HG02571 (cell line): ENCODE measurements at regions not wholly inside any gene's neighbourhood (a gene's known extent, or its start where the extent isn't known, plus 50 kb on each side); places are given as distances from the start of the nearest gene placed in this dataset.

ENCODE experiments used
- ATAC-seq: cut with Tn5 transposase; IDR thresholded peaks from one replicate; pipeline ENCODE4 v1.9.1; 2021; ENCODE audit warnings: mild to moderate bottlenecking, moderate library complexity; ENCODE audit not compliant: unreplicated experiment

- ATAC-seq: no peak
Measured at GRCh38 chr4:81965454-81965853, 408.3 kb downstream of the HNRNPD start.

GRCh38 chr4:81963763-81964020 is 410.1 kb downstream of the HNRNPD start:
- no peak for ATAC-seq

GRCh38 chr4:81963015-81963762 is 410.6 kb downstream of the HNRNPD start:
- no peak for ATAC-seq

GRCh38 chr4:81960961-81961360 is 412.8 kb downstream of the HNRNPD start:
- ATAC-seq: no peak

GRCh38 chr4:81954271-81954670 is 419.5 kb downstream of the HNRNPD start:
- ATAC-seq: no peak

- no peak for ATAC-seq
Measured at GRCh38 chr4:81951891-81952455, 421.8 kb downstream of the HNRNPD start.

- ATAC-seq: no peak
Measured at GRCh38 chr4:81946996-81947395, 426.8 kb downstream of the HNRNPD start.

GRCh38 chr4:81930506-81931238 is 443.1 kb downstream of the HNRNPD start:
- no peak for ATAC-seq

GRCh38 chr4:81923140-81923539 is 450.7 kb downstream of the HNRNPD start:
- ATAC-seq: no peak

GRCh38 chr4:81922313-81922712 is 450.6 kb upstream of the RASGEF1B start:
- no peak for ATAC-seq

- no peak for ATAC-seq
Measured at GRCh38 chr4:81921751-81922159, 450.0 kb upstream of the RASGEF1B start.

GRCh38 chr4:81919810-81920209 is 448.1 kb upstream of the RASGEF1B start:
- no peak for ATAC-seq

GRCh38 chr4:81919223-81919622 is 447.5 kb upstream of the RASGEF1B start:
- no peak for ATAC-seq

- no peak for ATAC-seq
Measured at GRCh38 chr4:81915430-81915829, 443.7 kb upstream of the RASGEF1B start.

GRCh38 chr4:81914623-81915022 is 442.9 kb upstream of the RASGEF1B start:
- no peak for ATAC-seq

GRCh38 chr4:81913427-81913879 is 441.7 kb upstream of the RASGEF1B start:
- ATAC-seq: peak; percentile 88

GRCh38 chr4:81912376-81913030 is 440.8 kb upstream of the RASGEF1B start:
- ATAC-seq: no peak

- ATAC-seq: no peak
Measured at GRCh38 chr4:81906905-81907304, 435.2 kb upstream of the RASGEF1B start.

- ATAC-seq: peak; percentile 92
Measured at GRCh38 chr4:81905971-81906370, 434.3 kb upstream of the RASGEF1B start.

- no peak for ATAC-seq
Measured at GRCh38 chr4:81904121-81904520, 432.4 kb upstream of the RASGEF1B start.

GRCh38 chr4:81903212-81903611 is 431.5 kb upstream of the RASGEF1B start:
- no peak for ATAC-seq
